Stimulated activated CD8-positive, alpha-beta memory T cell treated with anti-CD3 and anti-CD28 coated beads, Interleukin-7, amount 100 ng/mL, for 48 hours (primary cell): ENCODE measurements at regions not wholly inside any gene's neighbourhood (a gene's known extent, or its start where the extent isn't known, plus 50 kb on each side); places are given as distances from the start of the nearest gene placed in this dataset.
"Not testable (repeated sequence)": the region's sequence is repeated elsewhere in the genome, so short reads cannot be mapped to it uniquely, and the experiment has no call there.

ENCODE experiments used
- DNase-seq, 2 donors: peaks; one replicate each; pipeline ENCODE4 v3.0.0-alpha.2; 2020; ENCODE audit warnings: low read depth in 1 of 2; ENCODE audit errors: extremely low read depth in 1 of 2

- DNase-seq: no peak
Measured at GRCh38 chr2:109718139-109718538, 76.0 kb upstream of the RGPD5 start.

DNA sequence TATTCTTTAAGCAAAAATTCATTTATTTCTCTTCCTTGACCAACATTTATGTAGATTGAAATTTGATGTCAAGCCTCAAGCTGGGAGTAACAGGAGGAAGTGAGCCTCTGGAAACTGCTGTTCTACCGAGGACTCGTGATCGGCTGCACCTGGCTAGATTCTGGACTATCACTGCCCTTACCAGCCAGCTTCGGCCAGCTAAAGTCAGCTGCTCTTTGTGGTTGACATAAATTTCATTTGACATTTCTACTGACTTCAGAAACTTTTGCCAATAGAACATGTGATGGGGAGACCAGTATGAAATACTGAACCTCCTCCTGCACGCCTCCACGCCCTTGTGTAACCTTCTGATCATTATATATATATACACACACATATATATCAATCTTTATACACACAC is 74.2 kb upstream of the RGPD5 start:
- no peak for DNase-seq

DNA sequence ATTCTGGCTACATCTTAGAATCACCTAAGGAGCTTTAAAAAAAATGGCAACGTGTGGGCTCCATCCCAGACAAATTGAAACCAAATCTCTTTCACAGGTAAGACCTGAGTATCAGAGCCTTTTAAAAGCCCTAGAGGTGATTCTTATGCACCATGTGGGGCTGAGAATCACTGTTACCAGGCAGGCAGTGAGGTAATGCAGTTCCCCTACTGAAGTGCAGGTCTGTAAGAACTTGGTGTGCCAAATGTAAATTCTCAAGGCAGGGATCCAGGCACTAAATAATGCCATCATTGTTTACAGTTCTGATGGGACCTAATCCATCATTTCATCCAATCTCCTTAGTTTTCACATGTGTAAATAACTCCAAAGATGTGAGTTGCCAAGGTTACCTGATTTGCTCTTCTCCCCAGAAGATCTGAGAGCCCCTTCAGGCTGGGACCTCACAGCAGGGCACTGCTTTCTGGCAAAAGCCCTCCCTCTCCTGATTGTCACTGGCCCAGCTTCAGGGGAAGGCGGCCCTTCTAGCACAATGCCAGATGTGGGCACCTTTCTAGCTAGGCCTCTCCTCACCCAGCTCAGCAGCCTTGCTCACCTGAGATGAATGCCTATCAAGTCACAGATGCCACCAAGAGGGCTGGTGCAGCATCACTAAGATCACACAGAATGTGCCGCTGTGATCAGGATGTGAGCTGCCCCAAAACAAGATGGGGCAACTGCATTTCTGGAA is 73.6 kb upstream of the RGPD5 start:
- no peak for DNase-seq

- DNase-seq: no peak
Measured at GRCh38 chr2:109721135-109721534, 73.0 kb upstream of the RGPD5 start.

DNA sequence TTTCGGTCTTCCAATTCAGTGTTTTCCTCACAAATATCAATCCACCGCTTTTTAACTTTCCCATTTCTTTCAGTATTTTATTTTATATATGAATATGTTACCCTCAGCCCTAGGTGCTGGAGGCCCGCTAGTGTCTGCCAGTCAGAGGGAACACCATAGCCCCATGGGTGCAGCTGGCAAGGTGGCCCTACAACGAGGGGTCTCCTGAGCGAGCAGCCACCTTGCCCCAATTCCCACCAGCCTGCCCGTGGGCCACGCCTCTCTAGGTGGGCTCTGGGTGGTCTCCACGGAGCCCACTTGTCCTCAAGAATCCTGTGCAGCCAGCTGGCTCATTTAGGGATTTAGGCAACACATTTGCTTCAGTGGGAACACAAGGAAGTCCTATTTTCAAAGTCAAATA is 72.5 kb upstream of the RGPD5 start:
- no peak for DNase-seq

- DNase-seq: no peak
Measured at GRCh38 chr2:109722026-109722425, 72.1 kb upstream of the RGPD5 start.

- DNase-seq: not testable (repeated sequence)
Measured at GRCh38 chr2:109722640-109723039, 71.5 kb upstream of the RGPD5 start.

- not testable (repeated sequence) for DNase-seq
Measured at GRCh38 chr2:109723153-109723552, 71.0 kb upstream of the RGPD5 start.

- no peak for DNase-seq
Measured at GRCh38 chr2:109724533-109725460, 69.3 kb upstream of the RGPD5 start.

GRCh38 chr2:109726379-109727270 is 67.5 kb upstream of the RGPD5 start:
- no peak for DNase-seq

DNA sequence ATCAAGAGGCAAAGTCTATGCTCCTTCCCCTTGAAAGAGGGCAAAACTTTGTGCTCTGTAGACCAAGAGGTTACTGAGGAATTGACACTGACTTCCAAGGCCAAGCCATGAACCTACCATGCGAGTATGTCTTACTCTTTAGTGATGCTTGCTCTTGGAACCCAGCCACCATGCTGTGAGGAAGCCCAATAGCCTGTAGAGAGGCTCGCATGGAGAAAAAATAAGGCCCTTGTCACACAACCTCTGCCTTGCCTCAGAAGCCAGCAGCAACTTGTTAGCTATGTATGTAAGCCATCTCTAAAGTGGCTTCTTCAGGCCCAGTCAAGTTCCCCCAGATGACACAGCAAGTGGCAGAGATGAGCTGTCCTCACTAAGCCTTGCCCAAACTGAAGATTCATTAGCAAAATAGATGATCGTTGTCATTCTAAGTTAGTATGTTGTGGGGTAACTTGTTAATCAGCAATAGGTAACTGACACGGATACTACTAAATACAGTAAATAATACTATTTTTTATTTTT is 66.1 kb upstream of the RGPD5 start:
- no peak for DNase-seq

DNA sequence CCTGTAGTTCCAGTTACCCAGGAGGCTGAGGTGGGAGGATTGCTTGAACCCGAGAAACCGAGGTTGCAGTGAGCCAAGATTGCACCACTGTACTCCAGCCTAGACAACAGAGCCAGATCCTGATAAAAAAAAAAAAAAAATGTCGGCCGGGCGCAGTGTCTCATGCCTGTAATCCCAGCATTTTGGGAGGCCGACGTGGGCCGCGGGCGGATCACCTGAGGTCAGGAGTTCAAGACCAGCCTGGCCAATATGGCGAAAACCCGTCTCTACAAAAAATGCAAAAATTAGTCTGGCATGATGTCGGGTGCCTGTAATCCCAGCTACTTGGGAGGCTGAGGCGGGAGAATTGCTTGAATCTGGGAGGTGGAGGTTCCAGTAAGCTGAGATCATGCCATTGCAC is 60.4 kb upstream of the RGPD5 start:
- not testable (repeated sequence) for DNase-seq

DNA sequence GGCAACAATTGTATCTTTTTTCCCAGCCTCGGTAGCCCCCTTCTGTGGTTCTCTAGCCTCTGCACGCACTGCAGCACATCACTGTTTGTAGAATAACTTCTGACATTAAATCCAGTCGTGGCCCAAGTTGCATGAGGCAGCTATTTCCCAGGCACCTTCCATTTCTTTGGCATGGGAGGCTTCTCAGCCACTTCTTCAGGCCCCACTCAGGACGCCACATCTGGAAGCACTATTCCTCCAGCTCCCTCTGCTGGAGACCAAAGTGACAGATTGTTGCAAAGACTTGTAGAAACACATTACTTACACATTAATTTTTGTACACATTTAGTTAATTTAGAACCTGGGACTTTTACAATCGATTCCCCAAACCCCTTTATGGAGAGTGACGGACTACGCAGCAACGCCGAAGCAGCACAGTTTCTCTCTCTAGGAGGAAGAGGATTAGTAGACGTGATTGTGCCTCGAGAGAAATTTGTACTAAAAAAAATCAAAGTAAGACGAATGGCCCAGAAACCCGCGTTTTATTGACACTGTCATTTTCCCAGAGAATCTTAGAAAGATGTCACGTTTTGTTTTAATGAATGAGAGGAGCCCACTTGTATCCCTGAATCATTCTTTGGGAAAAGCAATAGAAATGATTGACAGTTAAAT is 57.8 kb upstream of the RGPD5 start:
- DNase-seq: no peak
